IPS-15b (cell line): ENCODE measurements at regions not wholly inside any gene's neighbourhood (a gene's known extent, or its start where the extent isn't known, plus 50 kb on each side); places are given as distances from the start of the nearest gene placed in this dataset.
"Not testable (repeated sequence)": the region's sequence is repeated elsewhere in the genome, so short reads cannot be mapped to it uniquely, and the experiment has no call there.

ENCODE experiments used
- H3K27me3 ChIP-seq: one replicate; pipeline ENCODE4 v1.6.1; 2013; ENCODE audit warnings: low read length; ENCODE audit not compliant: control insufficient read depth, insufficient read depth
- H3K36me3 ChIP-seq: one replicate; pipeline ENCODE4 v1.6.1; 2013; ENCODE audit warnings: low read length; ENCODE audit not compliant: control insufficient read depth, insufficient read depth
- H3K4me1 ChIP-seq: one replicate; pipeline ENCODE4 v1.6.1; 2013; ENCODE audit warnings: mild to moderate bottlenecking, low read length; ENCODE audit not compliant: control insufficient read depth, insufficient read depth
- H3K4me3 ChIP-seq: one replicate; pipeline ENCODE4 v1.5.1; 2013; ENCODE audit warnings: low read depth, low read length
- H3K9ac ChIP-seq: one replicate; pipeline ENCODE4 v1.6.1; 2013; ENCODE audit warnings: low read depth, mild to moderate bottlenecking, low read length
- H3K9me3 ChIP-seq: one replicate; pipeline ENCODE4 v1.6.1; 2013; ENCODE audit warnings: mild to moderate bottlenecking, low read length; ENCODE audit not compliant: control insufficient read depth, insufficient read depth

DNA sequence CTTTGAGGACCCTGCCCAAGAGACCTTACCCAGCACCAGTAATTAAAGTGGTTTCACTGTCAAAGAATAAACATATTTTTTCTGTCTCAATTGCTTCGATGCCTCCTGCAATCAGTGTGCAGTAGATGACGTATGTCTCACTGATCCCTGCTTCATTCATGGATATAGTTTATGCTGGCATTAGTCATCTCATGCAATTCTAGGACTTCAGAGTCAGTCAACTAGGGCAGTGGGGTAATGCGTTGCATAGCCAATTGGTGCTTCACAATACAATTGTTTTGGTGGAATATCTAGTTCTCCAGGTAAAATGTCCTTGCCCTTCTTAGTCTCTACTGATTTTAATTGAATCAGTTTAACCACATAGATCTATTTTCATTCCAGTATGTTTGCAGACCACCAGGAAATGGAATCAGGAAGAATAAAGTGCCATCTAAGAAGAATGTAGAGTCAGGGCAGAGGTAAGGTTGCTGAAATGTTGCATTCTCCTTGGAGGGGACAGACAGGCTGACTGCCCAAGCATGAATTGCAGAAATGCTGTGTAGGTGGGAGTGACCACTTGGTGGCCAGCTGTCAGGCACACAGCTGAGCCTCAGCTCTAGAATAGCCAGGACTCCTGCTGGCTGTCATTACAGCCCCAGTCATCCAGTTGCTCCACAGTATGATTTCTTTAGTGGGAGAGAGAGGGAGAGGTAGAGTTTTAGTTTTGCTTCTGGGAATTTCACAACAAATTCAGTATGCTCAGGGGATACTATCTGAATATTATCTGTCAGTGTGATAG lies 73.5 kb upstream of the MEGF10 start:
- H3K4me3 ChIP-seq = no peak overlapping the region
- H3K36me3 ChIP-seq = no peaks in the 10 kb centered on the region
- no peaks in the 10 kb centered on the region for H3K4me1 ChIP-seq
- H3K9me3 ChIP-seq = no peaks in the 10 kb centered on the region
- no peaks in the 10 kb centered on the region for H3K27me3 ChIP-seq
- H3K9ac ChIP-seq = no peak overlapping the region

- not testable (repeated sequence) for H3K4me3 ChIP-seq, H3K27me3 ChIP-seq, H3K36me3 ChIP-seq, H3K9ac ChIP-seq, H3K4me1 ChIP-seq, H3K9me3 ChIP-seq
Measured at GRCh38 chr5:127221936-127222335, 68.7 kb upstream of the MEGF10 start.

GRCh38 chr5:127222571-127223156 lies 67.9 kb upstream of the MEGF10 start:
- H3K9me3 ChIP-seq = not testable (repeated sequence)

DNA sequence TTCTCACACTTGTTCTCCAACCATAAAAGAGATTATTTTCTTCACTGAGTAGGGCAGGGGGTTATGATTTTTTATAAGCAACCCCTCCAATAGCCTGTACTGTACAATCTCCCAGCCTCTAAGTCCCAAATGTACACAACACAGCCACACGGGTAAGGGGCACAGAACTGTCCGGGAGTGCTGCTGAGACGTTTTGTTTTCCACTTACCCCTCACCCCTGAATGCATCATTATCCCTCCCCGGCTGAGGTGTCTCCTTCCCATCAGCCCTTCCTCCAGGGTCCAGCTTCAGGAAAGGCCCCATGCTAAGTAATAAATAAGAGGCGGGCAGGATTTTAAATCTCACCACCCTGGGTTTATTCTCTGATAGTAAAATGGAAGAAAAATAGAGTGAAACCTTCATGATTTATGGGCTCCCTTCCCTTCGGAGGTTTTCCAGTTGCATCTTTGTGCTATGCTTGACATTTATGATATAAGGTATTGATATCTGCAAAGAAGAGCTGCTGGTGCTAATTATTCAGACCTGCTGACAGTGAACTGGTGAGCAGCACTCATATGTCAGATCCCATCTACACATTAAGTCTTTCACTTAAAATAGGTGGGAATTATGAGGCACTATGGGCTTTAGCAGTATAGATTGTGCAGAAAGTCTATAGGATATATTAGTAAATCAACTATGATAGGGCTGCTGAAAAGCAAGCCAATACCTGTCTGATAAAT lies 67.2 kb upstream of the MEGF10 start:
- H3K36me3 ChIP-seq = no peaks in the 10 kb centered on the region
- H3K4me1 ChIP-seq = no peaks in the 10 kb centered on the region
- H3K27me3 ChIP-seq = peaks cover 5% of the 10 kb centered on the region
- H3K4me3 ChIP-seq = no peak overlapping the region
- H3K9ac ChIP-seq = no peak overlapping the region
- H3K9me3 ChIP-seq = no peaks in the 10 kb centered on the region

More at GRCh38 chr5:127222571-127223156, 67.9 kb upstream of the MEGF10 start:
- H3K9ac ChIP-seq, H3K27me3 ChIP-seq, H3K4me1 ChIP-seq, H3K4me3 ChIP-seq, H3K36me3 ChIP-seq: not testable (repeated sequence)

- Histone ChIP-seq H3K36me3 (no peaks in the 10 kb centered on the region), H3K4me1 (peaks cover 3% of the 10 kb centered on the region), H3K9ac (no peak overlapping the region), H3K9me3 (no peaks in the 10 kb centered on the region), H3K4me3 (no peak overlapping the region), H3K27me3 (peaks cover 19% of the 10 kb centered on the region)
Measured at GRCh38 chr5:127227881-127228280, 62.7 kb upstream of the MEGF10 start.

GRCh38 chr5:127228540-127229184 lies 61.9 kb upstream of the MEGF10 start:
- Histone ChIP-seq H3K9ac (peak overlapping the region; percentile 70), H3K4me3 (peak overlapping the region; percentile 58)

DNA sequence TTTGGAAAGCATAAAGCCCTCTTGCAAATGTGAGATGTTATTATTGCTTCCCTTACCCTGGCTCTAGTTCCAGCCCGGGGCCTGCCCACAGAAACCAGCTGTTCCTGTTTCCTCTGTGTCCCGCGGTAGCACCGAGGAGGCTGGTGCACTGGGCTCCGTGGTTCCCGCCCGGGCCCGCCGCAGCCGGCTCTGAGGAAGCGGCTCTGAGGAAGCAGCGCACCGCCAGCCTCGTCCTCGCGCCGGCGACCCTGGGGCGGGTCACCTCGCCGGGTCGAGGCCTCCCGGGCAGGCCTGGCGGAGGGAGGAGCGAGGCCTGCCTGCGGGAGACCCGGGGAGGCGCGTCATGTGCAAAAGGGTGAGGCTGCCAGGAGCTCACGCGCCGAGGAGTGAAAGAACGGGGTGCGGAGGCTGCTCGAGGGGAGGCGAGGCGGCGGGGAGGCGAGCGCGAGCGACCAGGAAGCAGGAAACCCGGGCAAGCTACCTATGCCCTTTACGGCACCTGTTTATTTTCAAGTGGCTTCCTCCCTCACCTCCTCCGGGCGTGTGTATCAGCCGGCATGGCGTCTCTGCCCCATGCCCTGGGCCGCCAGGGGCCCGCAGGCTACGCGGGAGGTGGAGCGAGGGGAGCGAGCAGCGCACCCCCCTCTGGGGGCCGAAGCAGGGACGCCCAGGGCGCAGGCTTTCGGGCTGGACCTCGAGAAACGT lies 61.3 kb upstream of the MEGF10 start:
- H3K4me3 ChIP-seq = peak overlapping the region; percentile 58

More at GRCh38 chr5:127228540-127229184, 61.9 kb upstream of the MEGF10 start:
- peaks cover 3% of the 10 kb centered on the region for H3K4me1 ChIP-seq
- no peaks in the 10 kb centered on the region for H3K36me3 ChIP-seq
- H3K9me3 ChIP-seq = no peaks in the 10 kb centered on the region
- H3K27me3 ChIP-seq = peaks cover 19% of the 10 kb centered on the region

GRCh38 chr5:127231118-127231517 lies 59.5 kb upstream of the MEGF10 start:
- Histone ChIP-seq H3K9ac (no peak overlapping the region), H3K36me3 (no peaks in the 10 kb centered on the region), H3K9me3 (no peaks in the 10 kb centered on the region), H3K4me3 (no peak overlapping the region), H3K4me1 (peaks cover 3% of the 10 kb centered on the region), H3K27me3 (peaks cover 19% of the 10 kb centered on the region)

More for the DNA sequence above, 61.3 kb upstream of the MEGF10 start:
- H3K9ac ChIP-seq = peak overlapping the region; percentile 70
- no peaks in the 10 kb centered on the region for H3K36me3 ChIP-seq
- H3K4me1 ChIP-seq = peaks cover 3% of the 10 kb centered on the region
- H3K27me3 ChIP-seq = peaks cover 19% of the 10 kb centered on the region
- H3K9me3 ChIP-seq = no peaks in the 10 kb centered on the region

DNA sequence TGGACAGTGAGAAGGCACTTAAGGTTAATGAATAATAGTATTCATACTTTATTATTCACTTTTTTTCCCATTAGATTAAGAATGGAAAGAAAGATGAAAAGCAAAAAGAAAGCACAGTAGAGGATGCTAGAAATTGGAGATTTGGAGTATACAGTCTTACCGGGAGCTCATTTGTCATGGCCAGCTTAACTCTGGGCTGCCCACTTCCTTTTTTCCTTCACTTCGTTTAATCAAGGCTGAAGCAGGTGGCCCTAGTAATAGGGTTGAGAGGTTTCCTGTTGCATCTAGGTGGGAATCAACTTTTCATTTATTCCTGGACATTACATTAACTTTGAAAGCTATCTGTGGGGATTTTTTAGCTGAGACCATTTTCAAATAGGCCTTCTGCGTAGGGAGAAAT lies 57.0 kb upstream of the MEGF10 start:
- no peak overlapping the region for H3K9ac ChIP-seq
- peaks cover 12% of the 10 kb centered on the region for H3K27me3 ChIP-seq
- no peaks in the 10 kb centered on the region for H3K9me3 ChIP-seq
- no peak overlapping the region for H3K4me3 ChIP-seq
- peaks cover 2% of the 10 kb centered on the region for H3K4me1 ChIP-seq
- no peaks in the 10 kb centered on the region for H3K36me3 ChIP-seq

DNA sequence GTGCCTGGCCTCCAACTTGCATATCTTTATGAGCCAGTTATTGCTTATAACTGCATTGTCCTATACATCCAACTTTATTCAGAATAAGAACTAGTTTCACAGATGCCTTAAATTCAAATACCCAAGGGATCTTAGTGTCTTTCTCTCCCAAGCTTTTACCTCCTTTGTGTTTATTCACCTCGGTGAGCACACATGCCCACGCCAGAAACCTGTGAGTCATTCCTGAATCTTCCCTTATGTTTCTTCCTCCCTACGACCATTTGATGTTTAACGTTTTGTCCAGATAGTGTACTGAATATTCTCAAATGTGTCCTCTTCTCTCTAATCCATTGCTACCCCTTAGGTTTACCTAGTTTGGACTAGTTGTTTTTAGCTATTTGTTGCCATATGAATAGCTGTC lies 55.5 kb upstream of the MEGF10 start:
- H3K9me3 ChIP-seq = no peaks in the 10 kb centered on the region
- H3K36me3 ChIP-seq = no peaks in the 10 kb centered on the region
- H3K27me3 ChIP-seq = peaks cover 3% of the 10 kb centered on the region
- H3K9ac ChIP-seq = no peak overlapping the region
- H3K4me1 ChIP-seq = peaks cover 5% of the 10 kb centered on the region
- no peak overlapping the region for H3K4me3 ChIP-seq

DNA sequence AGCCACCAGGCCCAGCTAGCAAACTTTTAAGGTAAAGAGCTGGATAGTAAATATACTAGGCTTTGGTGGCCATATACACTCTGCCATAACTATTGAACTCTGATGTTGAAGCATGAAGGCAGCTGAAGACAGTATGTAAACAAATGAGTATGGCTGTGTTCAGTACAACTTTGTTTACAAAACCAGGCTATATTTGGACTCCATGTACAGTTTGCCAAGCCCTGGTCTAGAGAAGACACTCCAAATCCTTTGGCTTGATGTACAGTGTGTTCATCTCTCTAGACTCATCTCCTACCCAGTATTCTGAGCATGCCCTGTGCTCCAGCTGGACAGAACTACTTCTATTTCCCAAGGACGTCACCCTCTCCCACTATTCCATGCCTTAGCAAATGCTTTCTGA lies 54.3 kb upstream of the MEGF10 start:
- peaks cover 5% of the 10 kb centered on the region for H3K4me1 ChIP-seq
- H3K9me3 ChIP-seq = no peaks in the 10 kb centered on the region
- no peak overlapping the region for H3K4me3 ChIP-seq
- no peaks in the 10 kb centered on the region for H3K27me3 ChIP-seq
- H3K9ac ChIP-seq = no peak overlapping the region
- H3K36me3 ChIP-seq = no peaks in the 10 kb centered on the region
